ENCODE measurements at regions not wholly inside any gene's neighbourhood (a gene's known extent, or its start where the extent isn't known, plus 50 kb on each side); places are given as distances from the start of the nearest gene placed in this dataset.

- H2AK5ac ChIP-seq (ENCODE audit: low read depth, low read length): no peak overlapping the region
These were observed 522.6 kb upstream of the COX7C start for GRCh38 chr5:86095092-86095491.

More at GRCh38 chr5:86095092-86095491, 522.6 kb upstream of the COX7C start:
- Histone ChIP-seq H2AFZ (ENCODE audit: low read length) (no peak overlapping the region), H3K79me1 (ENCODE audit: low read depth, low read length) (no peaks in the 10 kb centered on the region), H3K9ac (replicated peaks in 1 of 4; ENCODE audit: extremely low read depth in 1 of 4, low read depth in 3 of 4, low read length in 3 of 4) (no peak overlapping the region), H3K14ac (ENCODE audit: insufficient read length) (no peak overlapping the region), H3K4me1 (replicated peaks in 1 of 4; ENCODE audit: control insufficient read depth in 3 of 4, insufficient read depth in 4 of 4, low read length in 3 of 4) (no peaks in the 10 kb centered on the region), H4K8ac (ENCODE audit: extremely low read depth, insufficient read depth, low read length) (no peak overlapping the region), H4K91ac (replicated peaks; ENCODE audit: insufficient read length, low read length) (no peak overlapping the region), H2BK15ac (ENCODE audit: low read length) (no peak overlapping the region), H3K56ac (replicated peaks; ENCODE audit: insufficient read length, low read depth, low read length) (no peak overlapping the region), H3K27me3 (replicated peaks in 1 of 4; ENCODE audit: control insufficient read depth in 3 of 4, extremely low read depth in 1 of 4, insufficient read depth in 3 of 4, low read length in 3 of 4) (no peaks in the 10 kb centered on the region), H3K9me3 (ENCODE audit: insufficient read depth in 2 of 2, low read depth in 1 of 2, low read length in 1 of 2) (no peaks in the 10 kb centered on the region), H3K18ac (ENCODE audit: extremely low read depth, low read length) (no peak overlapping the region), H2BK5ac (ENCODE audit: low read depth, low read length) (no peak overlapping the region), H3K36me3 (ENCODE audit: control insufficient read depth in 2 of 4, insufficient read depth in 4 of 4, low read length in 3 of 4) (no peaks in the 10 kb centered on the region), H3K4me3 (ENCODE audit: extremely low read depth in 1 of 4, insufficient read depth in 2 of 4, low read depth in 3 of 4, low read length in 4 of 4) (no peak overlapping the region), H3K23ac (ENCODE audit: insufficient read length) (no peak overlapping the region), H4K20me1 (replicated peaks in 1 of 2; ENCODE audit: control insufficient read depth in 1 of 2, insufficient read depth in 2 of 2, low read length in 2 of 2) (no peaks in the 10 kb centered on the region), H3K27ac (ENCODE audit: low read depth, low read length) (no peak overlapping the region), H2BK12ac (ENCODE audit: low read depth, low read length) (no peak overlapping the region), H4K5ac (ENCODE audit: insufficient read length, low read depth, low read length) (no peak overlapping the region), H3K79me2 (ENCODE audit: control insufficient read depth in 1 of 2, insufficient read depth in 2 of 2, low read length in 2 of 2) (no peaks in the 10 kb centered on the region), H2BK120ac (replicated peaks; ENCODE audit: low read depth, low read length) (no peak overlapping the region), H3K23me2 (ENCODE audit: low read depth, low read length) (no peaks in the 10 kb centered on the region), H3K4ac (replicated peaks; ENCODE audit: insufficient read length, low read depth, low read length) (no peak overlapping the region), H3K4me2 (ENCODE audit: insufficient read depth in 1 of 2, low read depth in 2 of 2, low read length in 2 of 2) (no peak overlapping the region), H2BK20ac (ENCODE audit: low read length) (no peak overlapping the region)
- no peak for FAIRE-seq
- DNase-seq (ENCODE audit: low read depth in 1 of 2, low spot score in 2 of 2): no peak
- WGBS, 2 experiments (ENCODE audit: extremely low coverage in 1 of 2, insufficient coverage in 1 of 2, insufficient read length in 1 of 2, insufficient replicate concordance in 2 of 2, low coverage in 1 of 2, low lambda C conversion rate in 2 of 2, missing lambda C conversion rate in 1 of 2): 100% methylated on average over 1 of the region's 1 CpG; no CpG with 5 or more reads in 1 of the 2 experiments
- POLR2A ChIA-PET (ENCODE audit: partially characterized antibody): no interaction called here
- TF ChIP-seq SIRT6 (IDR thresholded peaks at IDR 0.05; ENCODE audit: low read length): no peak
- TF ChIP-seq RBBP5 (IDR thresholded peaks at IDR 0.05; ENCODE audit: borderline replicate concordance, low read depth, low read length): no peak
- TF ChIP-seq SUZ12 (IDR thresholded peaks at IDR 0.05; ENCODE audit: low read length): no peak
- no peak for TF ChIP-seq TCF12 (IDR thresholded peaks at IDR 0.05; ENCODE audit: low read depth, low read length)
- TF ChIP-seq GABPA (IDR thresholded peaks at IDR 0.05; ENCODE audit: borderline replicate concordance, insufficient read depth, low read length): no peak
- no peak for TF ChIP-seq CHD1 (IDR thresholded peaks at IDR 0.05; ENCODE audit: low read depth, low read length)
- TF ChIP-seq RAD21 (IDR thresholded peaks at IDR 0.05 in 1 of 2, conservative IDR thresholded peaks at IDR 0.05 in 1 of 2; ENCODE audit: low read depth in 2 of 2, low read length in 2 of 2): no peak
- no peak for TF ChIP-seq BCL11A (IDR thresholded peaks at IDR 0.05; ENCODE audit: low read depth in 2 of 2, low read length in 2 of 2)
- no peak for TF ChIP-seq CBX5 (IDR thresholded peaks at IDR 0.05; ENCODE audit: low read depth, low read length)
- no peak for TF ChIP-seq SIN3A (conservative IDR thresholded peaks at IDR 0.05 in 1 of 2, IDR thresholded peaks at IDR 0.05 in 1 of 2; ENCODE audit: low read depth in 1 of 2, low read length in 2 of 2)
- TF ChIP-seq ATF2 (IDR thresholded peaks at IDR 0.05; ENCODE audit: low read length): no peak
- no peak for TF ChIP-seq SAP30 (IDR thresholded peaks at IDR 0.05; ENCODE audit: insufficient read depth, insufficient replicate concordance, low read length)
- TF ChIP-seq SIX5 (IDR thresholded peaks at IDR 0.05; ENCODE audit: low read depth, low read length): no peak
- CTCF ChIA-PET (ENCODE audit: partially characterized antibody): no interaction called here

All from H1 (cell line).